Neural cell (in vitro differentiated cells): ENCODE measurements at regions not wholly inside any gene's neighbourhood (a gene's known extent, or its start where the extent isn't known, plus 50 kb on each side); places are given as distances from the start of the nearest gene placed in this dataset.

Experiments
- H2AFZ ChIP-seq: fragments of 200-600, 300-800 bp; sonication (generic), shearing (Covaris generic); 2 replicates; pipeline ENCODE4 v1.6.0; 2014; ENCODE audit warnings: low read depth, mild to moderate bottlenecking, antibody characterized with exemption, low read length, moderate library complexity
- H3F3A ChIP-seq: fragments of 200-600 bp; shearing (Covaris generic); 2 replicates; pipeline ENCODE4 v1.6.1; 2016; ENCODE audit warnings: mild to moderate bottlenecking, moderate library complexity, mixed read lengths, antibody characterized with exemption, low read length; ENCODE audit not compliant: insufficient read depth, poor library complexity, severe bottlenecking
- H3K27ac ChIP-seq: fragments of 200-600, 300-800 bp; sonication (generic), shearing (Covaris generic); 2 replicates; pipeline ENCODE4 v1.5.1; 2014; ENCODE audit warnings: mild to moderate bottlenecking, low read length, moderate library complexity
- H3K27me3 ChIP-seq: fragments of 300-800, 200-600 bp; sonication (generic), shearing (Covaris generic); 2 replicates; pipeline ENCODE4 v1.6.0; 2014; ENCODE audit warnings: mild to moderate bottlenecking, low read depth, low read length, moderate library complexity; ENCODE audit not compliant: insufficient read depth
- H3K36me3 ChIP-seq: fragments of 300-800, 200-600 bp; sonication (generic), shearing (Covaris generic); 2 replicates; pipeline ENCODE4 v1.5.1; 2014; ENCODE audit warnings: mild to moderate bottlenecking, antibody characterized with exemption, low read length, moderate library complexity; ENCODE audit not compliant: insufficient read depth
- H3K4me2 ChIP-seq: fragments of 300-800, 200-600 bp; sonication (generic), shearing (Covaris generic); 2 replicates; pipeline ENCODE4 v1.6.0; 2014; ENCODE audit warnings: mild to moderate bottlenecking, low read length
- H3K4me3 ChIP-seq: fragments of 300-800, 200-600 bp; sonication (generic), shearing (Covaris generic); 2 replicates; pipeline ENCODE4 v1.5.1; 2014; ENCODE audit warnings: mild to moderate bottlenecking, low read length, moderate library complexity
- H3K79me2 ChIP-seq: fragments of 200-600 bp; shearing (Covaris generic); replicated peaks from 2 replicates; pipeline ENCODE4 v1.6.0; 2014; ENCODE audit warnings: mild to moderate bottlenecking, low read length, moderate library complexity; ENCODE audit not compliant: insufficient read depth
- H3K9ac ChIP-seq: fragments of 300-800, 200-600 bp; sonication (generic), shearing (Covaris generic); 2 replicates; pipeline ENCODE4 v1.6.1; 2016; ENCODE audit warnings: mild to moderate bottlenecking, low read length, mixed read lengths
- H3K9me2 ChIP-seq: fragments of 200-600 bp; shearing (Covaris generic); 2 replicates; pipeline ENCODE4 v1.6.1; 2016; ENCODE audit warnings: mild to moderate bottlenecking, low read length, mixed read lengths; ENCODE audit not compliant: insufficient read depth
- H3K9me3 ChIP-seq: fragments of 200-600, 300-800 bp; sonication (generic), shearing (Covaris generic); 2 replicates; pipeline ENCODE4 v1.6.1; 2016; ENCODE audit warnings: mild to moderate bottlenecking, mixed run types, low read length, moderate library complexity, mixed read lengths
- H4K20me1 ChIP-seq: fragments of 200-600 bp; shearing (Covaris generic); 2 replicates; pipeline ENCODE4 v1.6.1; 2016; ENCODE audit warnings: mild to moderate bottlenecking, mixed run types; ENCODE audit not compliant: insufficient read depth
- EP300 ChIP-seq: fragments of 450-650 bp; conservative IDR thresholded peaks from 2 replicates; pipeline ENCODE4 v1.6.1; 2014; ENCODE audit warnings: antibody characterized with exemption, mild to moderate bottlenecking, moderate library complexity; ENCODE audit not compliant: poor library complexity, severe bottlenecking
- EZH2 ChIP-seq: fragments of 200-600, 300-800 bp; shearing (Covaris generic), sonication (generic); IDR thresholded peaks from 2 replicates; pipeline ENCODE4 v1.6.1; 2014; ENCODE audit warnings: antibody characterized with exemption, low read length, borderline replicate concordance, mild to moderate bottlenecking; ENCODE audit not compliant: insufficient read depth, poor library complexity, severe bottlenecking
- MXI1 ChIP-seq: fragments of 450-650 bp; conservative IDR thresholded peaks from 2 replicates; pipeline ENCODE4 v1.6.1; 2014; ENCODE audit warnings: antibody characterized with exemption, mild to moderate bottlenecking; ENCODE audit not compliant: poor library complexity, severe bottlenecking
- POLR2AphosphoS5 ChIP-seq: IDR thresholded peaks from 2 replicates; pipeline ENCODE4 v1.6.1; 2012
- RAD21 ChIP-seq: fragments of 450-650 bp; conservative IDR thresholded peaks from 2 replicates; pipeline ENCODE4 v1.6.1; 2014; ENCODE audit warnings: antibody characterized with exemption, mild to moderate bottlenecking, moderate library complexity
- SMC3 ChIP-seq: fragments of 450-650 bp; conservative IDR thresholded peaks from 2 replicates; pipeline ENCODE4 v1.6.1; 2014; ENCODE audit warnings: antibody characterized with exemption, mild to moderate bottlenecking, moderate library complexity; ENCODE audit not compliant: poor library complexity
- TAF1 ChIP-seq: IDR thresholded peaks from 2 replicates; pipeline ENCODE4 v1.6.1; 2012; ENCODE audit warnings: low read depth
- TF ChIP-seq, protein P1 (sequence below): fragments of 450-650 bp; IDR thresholded peaks from 2 replicates; pipeline ENCODE4 v1.5.1; 2014; ENCODE audit warnings: antibody characterized with exemption, mild to moderate bottlenecking, moderate library complexity; ENCODE audit not compliant: poor library complexity, severe bottlenecking
- TF ChIP-seq, protein P2 (sequence below): IDR thresholded peaks from 2 replicates; pipeline ENCODE4 v1.6.1; 2012; ENCODE audit warnings: borderline replicate concordance

DNA sequence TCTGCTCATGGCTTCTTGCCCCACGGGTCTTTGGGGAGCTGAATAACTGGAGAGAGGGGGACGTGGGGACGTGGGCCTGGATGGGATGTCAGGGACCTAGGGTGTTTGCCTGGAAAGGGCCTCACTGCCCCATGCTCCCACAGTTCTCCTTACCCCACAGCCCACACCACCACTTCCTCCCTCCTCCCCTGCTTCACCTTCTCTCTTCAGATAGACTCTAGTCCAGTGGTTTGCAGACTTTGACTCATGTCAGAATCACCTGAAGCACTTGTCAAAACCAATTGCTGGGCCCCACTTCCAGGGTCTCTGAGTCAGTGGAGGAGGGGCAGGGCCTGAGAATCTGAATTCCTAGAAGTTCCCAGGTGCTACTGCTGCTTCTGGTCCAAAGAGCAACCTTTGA is 327.4 kb downstream of the RPS24 start:
- no peak overlapping the region for H3K27ac ChIP-seq
- no peaks in the 10 kb centered on the region for H3F3A ChIP-seq
- H3K9me2 ChIP-seq = no peaks in the 10 kb centered on the region
- no peak overlapping the region for H3K9ac ChIP-seq
- no peak overlapping the region for H3K4me3 ChIP-seq
- no peaks in the 10 kb centered on the region for H3K9me3 ChIP-seq
- no peaks in the 10 kb centered on the region for H4K20me1 ChIP-seq
- H3K79me2 ChIP-seq = no peaks in the 10 kb centered on the region
- no peaks in the 10 kb centered on the region for H3K36me3 ChIP-seq
- no peak overlapping the region for H3K4me2 ChIP-seq
- no peak overlapping the region for H2AFZ ChIP-seq
- no peaks in the 10 kb centered on the region for H3K27me3 ChIP-seq
- no peak for TF ChIP-seq RAD21
- no peak for TF ChIP-seq MXI1
- TF ChIP-seq EZH2 = no peak
- TF ChIP-seq, protein P1, sequence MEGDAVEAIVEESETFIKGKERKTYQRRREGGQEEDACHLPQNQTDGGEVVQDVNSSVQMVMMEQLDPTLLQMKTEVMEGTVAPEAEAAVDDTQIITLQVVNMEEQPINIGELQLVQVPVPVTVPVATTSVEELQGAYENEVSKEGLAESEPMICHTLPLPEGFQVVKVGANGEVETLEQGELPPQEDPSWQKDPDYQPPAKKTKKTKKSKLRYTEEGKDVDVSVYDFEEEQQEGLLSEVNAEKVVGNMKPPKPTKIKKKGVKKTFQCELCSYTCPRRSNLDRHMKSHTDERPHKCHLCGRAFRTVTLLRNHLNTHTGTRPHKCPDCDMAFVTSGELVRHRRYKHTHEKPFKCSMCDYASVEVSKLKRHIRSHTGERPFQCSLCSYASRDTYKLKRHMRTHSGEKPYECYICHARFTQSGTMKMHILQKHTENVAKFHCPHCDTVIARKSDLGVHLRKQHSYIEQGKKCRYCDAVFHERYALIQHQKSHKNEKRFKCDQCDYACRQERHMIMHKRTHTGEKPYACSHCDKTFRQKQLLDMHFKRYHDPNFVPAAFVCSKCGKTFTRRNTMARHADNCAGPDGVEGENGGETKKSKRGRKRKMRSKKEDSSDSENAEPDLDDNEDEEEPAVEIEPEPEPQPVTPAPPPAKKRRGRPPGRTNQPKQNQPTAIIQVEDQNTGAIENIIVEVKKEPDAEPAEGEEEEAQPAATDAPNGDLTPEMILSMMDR = no peak
- TF ChIP-seq POLR2AphosphoS5 = no peak
- TF ChIP-seq EP300 = no peak
- TF ChIP-seq, protein P2, sequence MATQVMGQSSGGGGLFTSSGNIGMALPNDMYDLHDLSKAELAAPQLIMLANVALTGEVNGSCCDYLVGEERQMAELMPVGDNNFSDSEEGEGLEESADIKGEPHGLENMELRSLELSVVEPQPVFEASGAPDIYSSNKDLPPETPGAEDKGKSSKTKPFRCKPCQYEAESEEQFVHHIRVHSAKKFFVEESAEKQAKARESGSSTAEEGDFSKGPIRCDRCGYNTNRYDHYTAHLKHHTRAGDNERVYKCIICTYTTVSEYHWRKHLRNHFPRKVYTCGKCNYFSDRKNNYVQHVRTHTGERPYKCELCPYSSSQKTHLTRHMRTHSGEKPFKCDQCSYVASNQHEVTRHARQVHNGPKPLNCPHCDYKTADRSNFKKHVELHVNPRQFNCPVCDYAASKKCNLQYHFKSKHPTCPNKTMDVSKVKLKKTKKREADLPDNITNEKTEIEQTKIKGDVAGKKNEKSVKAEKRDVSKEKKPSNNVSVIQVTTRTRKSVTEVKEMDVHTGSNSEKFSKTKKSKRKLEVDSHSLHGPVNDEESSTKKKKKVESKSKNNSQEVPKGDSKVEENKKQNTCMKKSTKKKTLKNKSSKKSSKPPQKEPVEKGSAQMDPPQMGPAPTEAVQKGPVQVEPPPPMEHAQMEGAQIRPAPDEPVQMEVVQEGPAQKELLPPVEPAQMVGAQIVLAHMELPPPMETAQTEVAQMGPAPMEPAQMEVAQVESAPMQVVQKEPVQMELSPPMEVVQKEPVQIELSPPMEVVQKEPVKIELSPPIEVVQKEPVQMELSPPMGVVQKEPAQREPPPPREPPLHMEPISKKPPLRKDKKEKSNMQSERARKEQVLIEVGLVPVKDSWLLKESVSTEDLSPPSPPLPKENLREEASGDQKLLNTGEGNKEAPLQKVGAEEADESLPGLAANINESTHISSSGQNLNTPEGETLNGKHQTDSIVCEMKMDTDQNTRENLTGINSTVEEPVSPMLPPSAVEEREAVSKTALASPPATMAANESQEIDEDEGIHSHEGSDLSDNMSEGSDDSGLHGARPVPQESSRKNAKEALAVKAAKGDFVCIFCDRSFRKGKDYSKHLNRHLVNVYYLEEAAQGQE = no peak
- no peak for TF ChIP-seq TAF1
- TF ChIP-seq SMC3 = no peak

DNA sequence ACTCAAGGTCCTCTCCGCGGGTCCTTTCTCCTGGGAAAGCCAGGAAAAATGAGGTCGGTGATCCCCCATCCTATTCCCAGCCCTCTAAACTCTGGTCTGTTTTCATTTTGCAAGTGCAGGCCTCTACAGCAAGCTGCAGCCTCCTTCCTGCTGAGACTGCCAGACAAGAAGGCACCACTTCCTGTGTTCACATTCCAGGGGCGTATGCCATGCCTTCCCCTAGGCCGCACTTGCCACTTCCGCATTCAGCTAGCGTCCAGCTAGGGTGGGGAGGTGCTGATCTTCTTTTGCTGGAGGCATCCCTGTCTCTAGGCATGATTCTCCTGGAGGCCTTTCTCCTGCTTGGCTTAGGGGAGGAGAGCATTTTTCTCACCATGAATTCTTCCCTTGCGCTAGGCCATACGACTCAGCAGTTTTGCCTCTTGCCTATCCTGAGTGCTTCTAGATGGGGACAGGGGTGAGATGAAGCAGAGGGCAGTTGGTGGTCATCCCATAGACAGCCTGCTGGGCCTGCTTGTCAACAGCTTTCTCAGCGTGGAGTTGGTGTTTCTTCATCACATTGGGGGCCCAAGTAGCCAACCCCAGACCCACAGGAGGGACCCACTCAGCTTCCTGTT is 328.9 kb downstream of the RPS24 start:
- H4K20me1 ChIP-seq = no peaks in the 10 kb centered on the region
- no peaks in the 10 kb centered on the region for H3K9me3 ChIP-seq
- H2AFZ ChIP-seq = no peak overlapping the region
- H3K9ac ChIP-seq = no peak overlapping the region
- TF ChIP-seq SMC3 = no peak
- TF ChIP-seq, protein P1 = no peak
- no peak for TF ChIP-seq EP300
- TF ChIP-seq POLR2AphosphoS5 = no peak
- H3K36me3 ChIP-seq = no peaks in the 10 kb centered on the region
- H3K27ac ChIP-seq = no peak overlapping the region
- H3K4me3 ChIP-seq = no peak overlapping the region
- no peaks in the 10 kb centered on the region for H3F3A ChIP-seq
- H3K9me2 ChIP-seq = no peaks in the 10 kb centered on the region
- H3K79me2 ChIP-seq = no peaks in the 10 kb centered on the region
- H3K4me2 ChIP-seq = no peak overlapping the region
- no peaks in the 10 kb centered on the region for H3K27me3 ChIP-seq
